ENCODE measurements at regions not wholly inside any gene's neighbourhood (a gene's known extent, or its start where the extent isn't known, plus 50 kb on each side); places are given as distances from the start of the nearest gene placed in this dataset.

GRCh38 chr1:8158995-8159394, 132.9 kb upstream of the ERRFI1 start:
- TF ChIP-seq CTCF (conservative IDR thresholded peaks at IDR 0.05; ENCODE audit: low read depth, low read length) (no peak), EZH2 (IDR thresholded peaks at IDR 0.05; ENCODE audit: low read length, unreplicated experiment) (no peak), EZH2phosphoT487 (IDR thresholded peaks at IDR 0.05; ENCODE audit: borderline replicate concordance, low read length) (no peak)
